GM12865 (cell line): ENCODE measurements at regions not wholly inside any gene's neighbourhood (a gene's known extent, or its start where the extent isn't known, plus 50 kb on each side); places are given as distances from the start of the nearest gene placed in this dataset.
"Not testable (repeated sequence)": the region's sequence is repeated elsewhere in the genome, so short reads cannot be mapped to it uniquely, and the experiment has no call there.

Experiments
- DNase-seq: peaks from one replicate; pipeline ENCODE4 v3.0.0; 2010; ENCODE audit warnings: low read depth
- H3K4me3 ChIP-seq: 2 replicates; pipeline ENCODE4 v1.5.1; 2011; ENCODE audit warnings: mild to moderate bottlenecking, low read depth, low read length, control low read depth
- TF ChIP-seq, protein P1 (sequence below): IDR thresholded peaks from 2 replicates; pipeline ENCODE4 v1.5.1; 2011; ENCODE audit warnings: low read length, control low read depth, low read depth, inconsistent platforms; ENCODE audit not compliant: insufficient read depth; ENCODE audit errors: missing control alignments

DNA sequence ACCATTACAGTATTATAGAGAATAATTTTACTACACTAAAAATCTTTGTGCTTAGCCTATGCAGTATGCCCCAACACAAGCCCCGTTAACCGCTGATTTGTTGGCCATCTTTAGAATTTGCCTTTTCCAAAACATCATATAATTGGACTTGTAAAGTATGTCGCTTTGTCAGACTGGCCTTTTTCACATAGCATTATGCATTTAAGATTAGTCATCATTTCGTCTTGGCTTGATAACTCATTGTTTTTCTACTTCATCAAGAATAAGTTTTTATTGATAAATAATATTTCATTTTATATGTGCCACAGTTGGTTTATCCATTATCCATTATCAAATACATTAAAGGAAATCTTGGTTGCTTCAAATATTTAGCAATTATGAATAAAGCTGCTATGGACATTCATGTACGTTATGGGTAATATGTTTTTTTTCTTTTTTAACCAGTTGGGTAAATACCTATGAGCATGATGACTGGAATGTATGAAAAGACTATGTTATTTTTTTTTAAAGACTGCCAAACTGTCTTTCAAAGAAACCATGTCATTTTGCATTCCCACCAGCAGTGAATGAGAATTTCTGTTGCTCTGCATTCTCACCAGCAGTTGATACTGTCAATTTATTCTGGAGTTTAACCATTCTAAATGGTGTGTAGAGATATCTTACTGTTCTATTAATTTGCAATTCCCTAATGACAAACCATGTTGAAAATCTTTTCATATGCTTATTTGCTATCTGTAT lies 273.1 kb upstream of the KCND2 start:
- no peak overlapping the region for H3K4me3 ChIP-seq
- no peak for DNase-seq
- TF ChIP-seq, protein P1, sequence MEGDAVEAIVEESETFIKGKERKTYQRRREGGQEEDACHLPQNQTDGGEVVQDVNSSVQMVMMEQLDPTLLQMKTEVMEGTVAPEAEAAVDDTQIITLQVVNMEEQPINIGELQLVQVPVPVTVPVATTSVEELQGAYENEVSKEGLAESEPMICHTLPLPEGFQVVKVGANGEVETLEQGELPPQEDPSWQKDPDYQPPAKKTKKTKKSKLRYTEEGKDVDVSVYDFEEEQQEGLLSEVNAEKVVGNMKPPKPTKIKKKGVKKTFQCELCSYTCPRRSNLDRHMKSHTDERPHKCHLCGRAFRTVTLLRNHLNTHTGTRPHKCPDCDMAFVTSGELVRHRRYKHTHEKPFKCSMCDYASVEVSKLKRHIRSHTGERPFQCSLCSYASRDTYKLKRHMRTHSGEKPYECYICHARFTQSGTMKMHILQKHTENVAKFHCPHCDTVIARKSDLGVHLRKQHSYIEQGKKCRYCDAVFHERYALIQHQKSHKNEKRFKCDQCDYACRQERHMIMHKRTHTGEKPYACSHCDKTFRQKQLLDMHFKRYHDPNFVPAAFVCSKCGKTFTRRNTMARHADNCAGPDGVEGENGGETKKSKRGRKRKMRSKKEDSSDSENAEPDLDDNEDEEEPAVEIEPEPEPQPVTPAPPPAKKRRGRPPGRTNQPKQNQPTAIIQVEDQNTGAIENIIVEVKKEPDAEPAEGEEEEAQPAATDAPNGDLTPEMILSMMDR: no peak

DNA sequence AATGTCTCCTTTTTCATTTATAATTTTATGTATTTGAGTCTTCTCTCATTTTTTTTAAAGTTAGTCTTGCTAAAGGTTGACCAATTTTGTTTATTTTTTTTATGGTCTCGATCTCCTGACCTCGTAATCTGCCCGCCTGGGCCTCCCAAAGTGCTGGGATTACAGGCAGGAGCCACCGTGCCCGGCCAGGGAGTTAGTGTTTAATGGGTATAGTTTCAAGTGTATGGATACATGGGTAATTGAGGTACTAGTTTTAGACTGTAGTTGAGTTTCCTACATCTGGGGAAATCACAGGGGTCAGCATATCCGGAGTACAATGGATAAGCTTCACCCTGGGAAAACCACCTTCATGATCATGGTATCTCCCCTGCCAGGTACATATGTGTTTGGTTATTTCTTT lies 267.3 kb upstream of the KCND2 start:
- TF ChIP-seq, protein P1: no peak
- DNase-seq: no peak
- no peak overlapping the region for H3K4me3 ChIP-seq

DNA sequence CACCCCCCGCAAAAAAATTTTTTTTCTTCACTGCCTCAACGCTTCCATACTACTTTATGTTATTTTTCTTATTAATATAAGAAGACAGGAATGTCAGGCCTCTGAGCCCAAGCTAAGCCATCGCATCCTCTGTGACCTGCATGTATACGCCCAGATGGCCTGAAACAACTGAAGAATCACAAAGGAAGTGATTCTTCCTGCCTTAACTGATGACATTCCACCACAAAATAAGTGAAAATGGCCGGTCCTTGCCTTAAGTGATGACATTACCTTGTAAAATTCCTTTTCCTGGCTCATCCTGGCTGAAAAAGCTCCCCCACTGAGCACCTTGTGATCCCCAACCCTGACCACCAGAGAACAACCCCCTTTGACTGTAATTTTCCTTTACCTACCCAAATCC lies 258.7 kb upstream of the KCND2 start:
- not testable (repeated sequence) for H3K4me3 ChIP-seq, DNase-seq

DNA sequence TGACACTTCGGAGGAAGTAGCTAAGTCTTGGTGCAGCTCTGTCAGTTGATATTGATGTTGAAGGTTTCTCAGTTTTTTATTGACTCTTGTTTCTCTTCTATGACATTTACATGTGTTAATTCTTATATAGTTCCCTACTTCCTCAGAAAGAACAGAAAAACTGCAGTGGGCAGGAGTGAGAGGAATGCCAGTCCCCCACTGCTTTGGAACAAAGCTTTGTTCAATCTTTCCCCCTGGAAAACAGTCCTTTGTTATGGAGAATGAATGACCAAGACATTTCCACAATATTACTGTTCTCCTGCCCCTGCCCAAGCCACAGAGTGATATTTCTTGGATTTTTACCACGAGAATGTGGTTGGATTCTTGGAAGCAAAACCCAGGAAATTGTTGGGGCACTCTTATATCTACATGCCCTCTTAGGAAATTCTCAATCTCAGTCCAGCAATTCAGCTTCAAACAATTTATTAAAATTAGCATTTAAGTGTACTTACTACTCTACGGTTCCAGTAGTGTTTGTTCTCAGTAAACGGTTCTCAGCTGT lies 258.0 kb upstream of the KCND2 start:
- TF ChIP-seq, protein P1: no peak
- no peak for DNase-seq
- no peak overlapping the region for H3K4me3 ChIP-seq

DNA sequence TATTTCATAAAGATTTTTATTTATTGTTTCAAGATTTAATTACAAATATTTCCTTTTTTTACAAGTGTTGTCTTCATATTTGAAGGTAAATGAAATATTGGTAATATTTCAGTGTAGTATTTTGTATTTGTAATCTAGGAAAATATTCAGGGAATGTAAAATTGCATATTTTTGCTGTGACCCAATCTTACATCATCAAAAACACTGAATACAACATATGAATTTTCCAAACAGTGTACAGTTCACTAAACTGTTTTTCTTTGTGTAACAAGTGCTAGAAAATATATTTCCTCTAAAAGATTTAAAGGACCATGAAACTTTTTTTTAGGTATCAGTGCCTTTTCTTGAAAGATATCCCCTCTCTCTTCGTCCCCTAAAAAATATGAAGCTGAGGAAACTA lies 251.9 kb upstream of the KCND2 start:
- no peak overlapping the region for H3K4me3 ChIP-seq
- TF ChIP-seq, protein P1: no peak
- no peak for DNase-seq

DNA sequence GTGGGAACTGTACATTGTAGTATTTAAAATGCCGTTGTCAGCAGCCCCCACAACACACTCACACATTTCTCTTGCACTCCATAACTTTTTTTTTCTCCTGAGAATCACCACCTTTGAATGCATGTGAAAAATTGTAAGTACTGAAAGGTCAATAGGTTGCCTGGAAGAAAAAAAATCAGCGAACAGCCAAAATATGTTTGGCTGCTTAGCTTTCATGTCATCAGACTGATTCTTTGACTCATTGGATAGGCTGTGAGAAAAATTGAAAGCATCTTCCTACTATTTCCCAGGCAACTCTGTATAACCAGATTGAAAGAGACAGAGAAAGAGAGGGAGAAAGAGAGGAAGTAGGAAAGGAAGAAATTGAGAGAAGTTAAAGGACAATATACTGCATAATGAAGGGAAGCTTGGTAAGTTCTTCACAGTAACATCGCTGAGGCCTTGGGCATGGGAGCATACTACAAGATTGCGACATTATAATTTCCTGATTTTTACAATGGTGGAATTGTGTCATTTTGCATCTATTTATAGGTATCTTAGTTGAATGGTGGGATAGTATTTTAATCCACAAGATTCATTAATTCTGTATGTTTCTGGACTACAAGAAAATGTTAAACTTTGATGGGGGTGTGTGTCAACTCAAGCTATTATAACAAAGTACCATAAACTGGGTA lies 249.3 kb upstream of the KCND2 start:
- TF ChIP-seq, protein P1: no peak
- H3K4me3 ChIP-seq: no peak overlapping the region
- DNase-seq: no peak

DNA sequence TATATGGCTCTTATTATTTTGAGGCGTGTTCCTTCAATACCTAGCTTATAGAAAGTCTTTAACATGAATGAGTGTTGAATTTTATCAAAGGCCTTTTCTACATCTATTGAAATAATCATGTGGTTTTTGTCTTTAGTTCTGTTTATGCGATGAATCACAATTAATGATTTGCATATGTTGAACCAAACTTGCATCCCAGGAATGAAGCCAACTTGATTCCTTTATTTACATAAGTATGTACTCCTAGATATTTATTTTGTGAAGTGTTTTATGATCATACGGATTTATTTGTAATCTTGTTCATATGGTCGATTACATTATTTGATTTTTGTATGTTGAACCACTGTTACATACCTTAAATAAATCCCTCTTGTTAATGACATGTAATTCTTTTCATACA lies 244.3 kb upstream of the KCND2 start:
- no peak overlapping the region for H3K4me3 ChIP-seq
- DNase-seq: no peak
- TF ChIP-seq, protein P1: no peak
